NK-92 treated with Interleukin-12 subunit alpha and Interleukin-12 subunit beta, amount 100 ng/mL, for 24 hours (cell line): ENCODE measurements at regions not wholly inside any gene's neighbourhood (a gene's known extent, or its start where the extent isn't known, plus 50 kb on each side); places are given as distances from the start of the nearest gene placed in this dataset.

Source experiments
- DNase-seq: peaks from one replicate; lab custom pipeline; 2025; lab: John Stamatoyannopoulos, UW

GRCh38 chr13:111969551-111970135, 97.3 kb upstream of the SOX1 start:
- no peak for DNase-seq

- no peak for DNase-seq
These were observed 96.3 kb upstream of the SOX1 start for GRCh38 chr13:111970494-111971141.

DNA sequence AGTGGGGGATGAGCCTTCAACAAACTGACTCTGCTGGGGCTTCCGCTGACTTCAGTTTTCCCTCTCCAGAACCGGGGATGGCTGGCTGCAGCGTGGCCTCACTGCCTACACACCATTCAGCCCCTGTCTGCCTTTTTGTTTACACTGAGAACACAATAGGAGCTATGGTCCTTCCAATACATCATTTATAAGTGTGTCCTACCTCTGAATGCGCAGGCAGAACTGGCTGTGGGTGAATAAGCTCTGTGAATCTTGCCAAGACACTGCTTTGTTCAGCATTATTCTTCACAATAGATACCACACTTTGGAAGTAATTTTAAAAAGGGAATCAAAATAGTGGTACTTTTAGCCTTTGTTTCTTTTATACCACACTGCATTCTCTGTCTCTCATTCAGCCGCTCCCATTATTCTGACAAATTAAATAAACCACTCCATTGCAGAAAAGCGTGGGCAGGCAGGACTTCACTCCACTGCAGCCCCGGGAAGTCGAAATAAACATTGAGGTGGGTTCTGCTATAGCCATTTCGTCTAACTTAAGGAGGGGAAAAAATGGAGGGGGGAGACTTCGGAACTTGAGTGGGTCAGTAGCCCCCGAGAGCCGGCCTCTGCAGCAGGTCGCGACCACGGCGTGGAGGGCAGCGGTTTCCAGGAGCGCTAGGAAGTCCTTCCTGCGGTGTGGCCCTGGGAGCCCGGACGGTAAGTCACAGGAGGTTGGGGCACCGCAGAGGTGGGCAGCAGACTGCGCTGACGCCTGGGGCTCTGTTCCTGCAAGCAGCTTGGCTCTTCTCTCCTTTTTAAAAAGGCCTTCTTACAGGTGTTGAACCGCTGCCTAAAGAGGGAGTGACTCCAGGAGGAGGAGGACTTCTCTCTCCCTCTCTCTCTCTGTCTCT, 94.8 kb upstream of the SOX1 start:
- DNase-seq: no peak

DNA sequence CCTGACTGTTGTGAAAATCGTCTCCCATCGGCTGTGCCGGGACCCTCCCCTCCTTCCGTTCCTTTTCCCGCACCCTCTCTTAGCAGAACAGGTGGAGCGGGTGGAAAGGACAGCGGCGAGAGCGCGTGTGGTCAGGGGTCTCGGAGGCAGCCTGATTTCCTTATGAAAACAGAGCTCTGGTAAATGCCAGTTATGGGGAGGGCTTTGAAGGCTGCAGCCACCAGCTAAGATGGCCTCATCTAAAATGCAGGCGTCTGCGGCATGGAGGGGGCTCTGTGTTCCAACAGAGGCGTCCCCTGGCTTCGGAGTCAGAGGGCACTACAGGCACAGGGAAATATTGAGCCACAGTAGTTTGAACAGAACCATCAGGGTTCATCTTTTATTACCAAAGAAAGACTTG, 93.8 kb upstream of the SOX1 start:
- DNase-seq: no peak

GRCh38 chr13:111973605-111974340, 93.2 kb upstream of the SOX1 start:
- DNase-seq: no peak

DNA sequence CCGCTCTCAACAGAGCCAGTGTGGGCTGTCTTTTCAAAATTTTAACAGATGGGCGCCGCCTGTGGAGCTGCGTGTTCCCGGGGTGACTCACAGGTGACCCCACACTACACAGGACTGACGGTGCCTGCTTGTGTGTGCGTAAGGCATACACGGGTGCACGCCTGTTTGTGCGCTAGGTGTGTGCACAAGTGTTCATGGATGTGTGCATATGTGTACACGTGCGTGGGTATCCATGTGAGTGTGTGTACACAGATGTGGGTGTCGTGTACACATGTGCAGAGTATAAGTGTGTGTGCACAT, 92.7 kb upstream of the SOX1 start:
- no peak for DNase-seq

DNA sequence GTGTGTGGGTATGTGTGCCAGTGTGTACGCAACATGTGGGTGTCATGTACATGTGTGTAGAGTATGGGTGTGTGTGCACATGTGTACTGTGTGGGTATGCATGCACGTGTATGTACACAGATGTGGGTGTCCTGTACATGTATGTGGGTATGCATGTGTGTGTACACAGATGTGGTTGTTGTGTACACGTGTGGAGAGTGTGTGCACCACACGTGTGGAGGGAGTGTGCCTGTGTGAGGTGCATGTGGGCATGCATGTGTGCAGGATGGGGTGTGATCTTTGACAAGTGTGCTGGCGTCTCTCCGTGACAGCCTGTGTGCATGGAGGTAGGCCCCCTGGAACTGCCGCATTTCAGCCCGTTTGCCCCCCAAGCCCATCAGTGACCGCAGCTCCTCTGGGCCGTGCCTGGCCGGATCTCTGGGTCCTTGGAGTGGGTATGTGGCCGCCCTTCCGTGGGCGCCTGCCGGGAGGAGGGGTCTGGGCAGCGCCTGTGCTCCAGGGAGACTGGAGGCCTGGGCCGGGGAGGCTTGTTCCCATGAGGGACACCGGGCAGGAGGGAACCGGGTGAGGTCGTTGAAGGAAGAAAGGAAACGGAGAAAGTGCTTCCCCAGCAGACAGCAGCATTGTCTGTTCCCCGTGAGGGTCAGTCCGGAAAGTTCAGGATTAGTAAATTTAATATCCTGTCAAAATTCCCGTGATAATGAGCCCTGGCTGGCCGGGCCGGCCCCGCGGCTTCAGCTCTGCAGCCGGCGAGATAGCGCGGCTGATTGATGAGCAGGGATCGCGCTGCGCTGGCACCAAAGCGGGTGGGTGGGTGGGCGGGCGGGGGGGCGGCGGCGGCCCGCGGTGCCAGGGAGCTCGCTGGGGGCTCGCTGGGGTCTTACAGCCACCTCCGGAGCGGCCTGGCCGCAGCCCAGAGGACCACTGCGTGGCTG, 91.1 kb upstream of the SOX1 start:
- no peak for DNase-seq

GRCh38 chr13:111976474-111977178, 90.3 kb upstream of the SOX1 start:
- DNase-seq: no peak

- DNase-seq: no peak
These were observed 89.8 kb upstream of the SOX1 start for GRCh38 chr13:111977179-111977506.

DNA sequence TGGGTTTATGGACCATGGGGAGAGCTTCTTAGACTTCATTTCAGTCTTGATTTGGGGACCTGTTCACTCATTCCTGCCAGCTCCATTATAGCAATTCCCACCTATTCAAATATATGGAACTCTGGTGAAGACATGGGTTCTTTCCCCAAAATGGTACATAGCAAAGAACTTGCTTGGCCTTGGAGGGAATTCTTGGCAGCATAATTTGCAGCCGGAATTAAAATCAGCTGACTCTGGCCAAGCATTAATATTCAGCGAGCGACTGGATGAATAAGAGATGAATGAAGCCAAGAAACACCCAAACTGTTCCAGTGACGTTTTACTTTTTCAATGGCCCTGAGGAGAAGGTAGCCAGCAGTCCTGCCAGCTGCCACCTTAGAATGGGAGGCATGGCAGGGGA, 88.4 kb upstream of the SOX1 start:
- no peak for DNase-seq

GRCh38 chr13:111980146-111980929, 86.6 kb upstream of the SOX1 start:
- DNase-seq: no peak

DNA sequence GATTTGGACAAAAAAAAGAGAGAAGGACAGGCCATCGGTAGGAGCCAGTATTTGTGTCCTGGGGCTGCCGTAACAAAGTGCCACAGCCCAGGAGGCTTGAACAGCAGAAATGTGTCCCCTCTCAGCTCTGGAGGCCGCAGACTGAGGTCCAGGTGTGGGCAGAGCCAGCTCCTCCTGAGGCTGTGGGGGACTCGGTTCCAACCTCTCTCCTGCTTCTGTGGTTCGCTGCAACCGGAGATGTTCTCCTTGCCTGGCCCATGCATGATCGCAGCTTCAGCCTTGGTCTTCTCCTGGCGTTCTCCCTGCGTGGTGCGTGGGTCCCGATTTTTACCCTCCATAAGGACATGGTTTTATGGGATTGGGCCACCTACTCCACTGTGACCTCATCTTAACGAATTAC, 85.9 kb upstream of the SOX1 start:
- no peak for DNase-seq

DNA sequence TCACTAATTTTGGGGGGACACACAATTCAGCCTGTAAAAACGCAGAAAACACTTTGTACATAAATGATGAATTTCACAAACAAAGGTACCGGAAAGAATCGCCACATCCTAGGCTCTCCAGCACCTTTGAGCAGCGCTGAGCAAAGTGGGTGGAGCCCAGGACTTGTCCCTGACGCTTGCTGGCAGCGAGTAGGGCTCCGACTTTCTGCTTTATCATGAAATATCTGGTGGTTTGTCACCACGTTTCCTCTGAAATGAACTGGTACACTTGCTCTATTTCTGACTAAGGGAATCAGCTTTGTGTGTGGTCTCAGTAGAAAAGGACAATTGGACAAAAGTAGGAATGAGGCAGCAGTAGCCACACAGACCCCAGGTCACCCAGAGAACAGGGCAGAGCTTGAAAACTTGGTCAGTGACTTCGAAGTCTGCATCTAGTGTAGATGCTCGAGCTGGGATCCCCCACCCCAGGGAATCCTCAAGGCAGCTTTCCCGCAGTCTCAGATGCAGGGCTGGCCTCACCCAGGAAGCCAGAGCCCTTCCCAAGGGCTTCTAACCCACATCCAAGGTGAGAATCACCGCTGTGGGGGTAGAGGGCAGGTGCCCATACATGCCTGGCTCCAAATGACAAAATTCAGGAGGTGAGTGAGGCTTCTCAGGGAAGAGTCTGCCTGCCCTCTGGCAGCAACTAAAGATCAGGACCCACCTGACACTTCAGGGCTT, 85.3 kb upstream of the SOX1 start:
- no peak for DNase-seq

DNA sequence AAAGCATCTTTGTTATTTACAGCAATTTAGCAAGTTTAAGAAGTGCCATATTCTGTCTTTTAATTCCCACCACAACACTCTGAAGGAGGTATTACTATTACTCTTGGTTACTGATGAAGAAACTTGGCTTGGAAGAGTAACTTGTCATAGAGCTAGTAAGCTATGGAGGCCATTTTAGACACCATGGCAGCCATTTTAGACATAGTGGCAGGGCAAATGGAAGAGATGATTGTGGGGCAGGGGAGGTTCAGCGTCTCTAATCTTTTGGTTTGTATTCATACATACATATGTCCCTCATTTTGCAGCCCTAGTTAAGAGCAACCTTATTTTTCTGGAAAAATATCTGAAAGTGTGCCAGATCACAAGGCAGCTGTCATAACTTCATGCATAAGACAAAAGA, 82.6 kb upstream of the SOX1 start:
- DNase-seq: no peak

DNA sequence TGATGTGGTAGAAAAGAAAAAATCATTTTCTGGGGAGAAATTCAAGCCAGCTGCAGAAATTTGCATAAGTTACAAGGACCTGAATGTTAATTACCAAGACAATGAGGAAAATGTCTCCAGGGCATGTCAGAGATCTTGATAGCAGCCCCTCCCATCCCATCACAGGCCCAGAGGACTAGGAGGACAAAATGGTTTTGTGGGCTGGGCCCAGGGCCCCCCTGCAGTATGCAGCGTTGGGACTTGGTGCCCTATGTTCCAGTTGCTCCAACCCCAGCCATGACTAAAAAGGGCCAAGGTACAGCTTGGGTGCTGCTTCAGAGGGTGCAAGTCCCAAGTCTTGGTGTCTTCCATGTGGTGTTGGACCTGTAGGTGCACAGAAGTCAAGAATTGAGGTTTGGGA, 76.6 kb upstream of the SOX1 start:
- no peak for DNase-seq

DNA sequence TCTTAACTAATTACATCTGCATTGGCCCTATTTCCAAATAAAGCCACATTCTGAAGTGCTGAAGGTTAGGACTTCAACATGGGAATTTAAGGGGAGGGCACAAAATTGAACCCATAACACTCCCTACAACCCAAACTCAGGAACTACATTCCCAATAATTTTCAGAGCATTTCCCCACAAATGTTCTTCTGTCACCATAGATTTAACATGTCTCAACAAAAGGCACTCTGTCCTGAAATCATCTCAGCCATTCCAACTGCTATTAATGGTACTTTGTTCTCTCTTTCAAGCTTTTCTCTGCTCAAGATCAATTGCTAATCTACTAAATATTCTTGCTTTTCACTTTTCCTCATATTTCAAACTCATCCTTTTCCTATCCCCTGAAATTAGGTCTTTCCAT, 74.0 kb upstream of the SOX1 start:
- DNase-seq: no peak

GRCh38 chr13:111993691-111994090, 73.3 kb upstream of the SOX1 start:
- no peak for DNase-seq

DNA sequence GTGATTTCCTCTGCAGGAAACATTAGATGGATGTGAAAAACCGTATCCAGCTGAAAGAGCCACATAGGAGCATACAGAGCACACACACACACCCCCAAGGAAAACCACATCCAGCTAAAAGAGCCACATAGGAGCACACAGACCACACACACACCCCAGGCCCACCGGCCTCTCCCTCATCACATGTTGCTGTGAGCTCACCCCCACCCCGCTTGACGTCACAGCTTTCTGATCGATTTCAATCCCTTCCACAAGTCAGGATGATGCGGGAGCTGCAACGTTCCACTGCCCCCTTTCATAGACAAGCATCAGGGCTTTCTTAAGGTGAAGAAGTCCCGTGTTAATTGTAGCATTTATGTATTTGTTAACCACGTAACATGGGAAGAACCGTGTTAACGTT, 72.4 kb upstream of the SOX1 start:
- DNase-seq: no peak

- no peak for DNase-seq
These were observed 67.6 kb upstream of the SOX1 start for GRCh38 chr13:111999352-111999751.

- DNase-seq: no peak
These were observed 66.1 kb upstream of the SOX1 start for GRCh38 chr13:112000888-112001287.
